ENCODE measurements at regions not wholly inside any gene's neighbourhood (a gene's known extent, or its start where the extent isn't known, plus 50 kb on each side); places are given as distances from the start of the nearest gene placed in this dataset.

DNA sequence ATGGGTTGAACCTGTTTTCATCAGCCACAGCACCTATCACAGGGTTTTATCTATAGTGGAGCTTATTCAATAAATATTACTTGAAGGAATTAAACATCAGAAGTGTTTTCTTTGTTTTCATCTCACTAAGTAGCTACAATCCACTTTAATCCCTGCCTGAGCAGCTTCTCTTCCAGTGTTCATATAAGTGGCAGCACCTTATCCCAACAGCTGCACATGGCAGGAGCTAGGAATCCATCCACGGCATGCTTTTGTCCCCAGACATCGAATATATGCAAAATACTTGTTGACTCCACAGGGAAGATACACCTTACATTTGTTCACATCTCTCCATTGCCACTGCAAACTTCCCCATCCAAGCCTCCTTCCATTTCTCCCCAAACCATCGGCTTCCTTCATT is 549.8 kb upstream of the FAM241A start:
- Histone ChIP-seq H3K9me3 (ENCODE audit: low read length) (no peaks in the 10 kb centered on the region), H2AFZ (ENCODE audit: low read depth, low read length) (no peak overlapping the region)

DNA sequence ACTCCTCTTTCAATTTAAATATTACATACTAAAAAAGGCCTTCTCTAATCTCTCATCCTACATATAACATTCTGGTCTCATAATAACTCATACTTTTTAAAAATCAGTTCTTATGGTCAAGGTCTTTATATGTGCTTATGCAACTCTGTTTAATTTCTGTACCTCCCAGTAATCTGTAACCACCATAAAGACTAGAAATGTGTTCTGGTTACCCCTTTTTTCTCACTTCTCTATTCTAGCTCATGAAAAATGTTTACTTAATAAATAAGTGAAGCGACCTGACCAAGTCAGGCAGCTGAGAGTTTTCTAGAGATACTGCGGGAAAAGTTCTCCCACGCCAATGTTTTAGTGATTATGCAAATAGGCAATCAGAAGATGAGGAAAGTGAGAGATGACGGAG is 548.8 kb upstream of the FAM241A start:
- Histone ChIP-seq H3K36me3 (ENCODE audit: insufficient read depth, low read length) (no peaks in the 10 kb centered on the region), H3K4me1 (ENCODE audit: insufficient read depth, low read length) (no peaks in the 10 kb centered on the region), H2AFZ (ENCODE audit: low read depth, low read length) (no peak overlapping the region), H3K4me3 (ENCODE audit: low read length) (no peak overlapping the region), H3K27me3 (ENCODE audit: insufficient read depth, low read length) (no peaks in the 10 kb centered on the region), H3K9me3 (ENCODE audit: low read length) (no peaks in the 10 kb centered on the region)

More for the DNA sequence above, 549.8 kb upstream of the FAM241A start:
- Histone ChIP-seq H3K4me3 (ENCODE audit: low read length) (no peak overlapping the region), H3K4me1 (ENCODE audit: insufficient read depth, low read length) (no peaks in the 10 kb centered on the region), H3K36me3 (ENCODE audit: insufficient read depth, low read length) (no peaks in the 10 kb centered on the region), H3K27me3 (ENCODE audit: insufficient read depth, low read length) (no peaks in the 10 kb centered on the region)

DNA sequence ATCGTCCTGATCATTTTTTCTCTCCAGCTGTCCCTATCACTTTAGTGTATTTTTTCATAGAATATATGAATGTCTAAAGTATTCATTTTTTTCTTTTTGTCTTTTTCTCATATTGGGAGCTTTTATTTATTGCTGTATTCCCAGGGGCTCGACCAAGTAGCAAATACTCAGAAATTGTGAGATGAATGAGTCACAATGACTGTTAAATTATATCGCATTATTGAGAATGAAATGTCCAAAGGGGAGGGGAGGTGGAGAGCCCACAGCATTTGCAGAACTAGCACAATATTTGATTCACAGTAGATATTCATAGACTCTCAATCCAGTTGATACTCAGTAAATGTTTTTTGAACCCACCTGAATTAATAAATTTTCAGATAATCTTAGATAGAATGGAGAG is 543.6 kb upstream of the FAM241A start:
- no peaks in the 10 kb centered on the region for H3K9me3 ChIP-seq (ENCODE audit: low read length)
- H3K4me3 ChIP-seq (ENCODE audit: low read length): no peak overlapping the region
- H3K36me3 ChIP-seq (ENCODE audit: insufficient read depth, low read length): no peaks in the 10 kb centered on the region
- no peak overlapping the region for H2AFZ ChIP-seq (ENCODE audit: low read depth, low read length)
- H3K27me3 ChIP-seq (ENCODE audit: insufficient read depth, low read length): no peaks in the 10 kb centered on the region
- no peaks in the 10 kb centered on the region for H3K4me1 ChIP-seq (ENCODE audit: insufficient read depth, low read length)

DNA sequence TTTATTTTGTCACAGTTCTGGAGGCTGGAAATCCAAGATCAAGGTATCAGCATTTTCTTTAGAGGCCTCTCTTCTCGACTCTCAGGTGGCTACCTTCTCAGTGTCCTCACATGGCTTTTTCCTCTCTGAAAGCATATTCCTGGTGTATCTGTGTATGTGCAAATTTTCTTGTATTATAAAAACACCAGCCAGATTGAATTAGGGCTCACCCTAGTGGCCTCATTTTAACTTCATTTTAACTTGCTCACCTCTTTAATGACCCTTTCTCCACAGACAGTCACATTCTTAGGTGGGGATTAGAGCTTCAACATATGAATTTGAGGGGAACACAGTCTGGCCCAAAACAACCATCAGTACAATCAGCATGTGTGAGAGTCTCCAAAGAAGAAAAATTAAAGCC is 542.4 kb upstream of the FAM241A start:
- H2AFZ ChIP-seq (ENCODE audit: low read depth, low read length): no peak overlapping the region
- H3K36me3 ChIP-seq (ENCODE audit: insufficient read depth, low read length): no peaks in the 10 kb centered on the region
- H3K4me1 ChIP-seq (ENCODE audit: insufficient read depth, low read length): no peaks in the 10 kb centered on the region
- H3K9me3 ChIP-seq (ENCODE audit: low read length): no peaks in the 10 kb centered on the region
- no peaks in the 10 kb centered on the region for H3K27me3 ChIP-seq (ENCODE audit: insufficient read depth, low read length)
- no peak overlapping the region for H3K4me3 ChIP-seq (ENCODE audit: low read length)

DNA sequence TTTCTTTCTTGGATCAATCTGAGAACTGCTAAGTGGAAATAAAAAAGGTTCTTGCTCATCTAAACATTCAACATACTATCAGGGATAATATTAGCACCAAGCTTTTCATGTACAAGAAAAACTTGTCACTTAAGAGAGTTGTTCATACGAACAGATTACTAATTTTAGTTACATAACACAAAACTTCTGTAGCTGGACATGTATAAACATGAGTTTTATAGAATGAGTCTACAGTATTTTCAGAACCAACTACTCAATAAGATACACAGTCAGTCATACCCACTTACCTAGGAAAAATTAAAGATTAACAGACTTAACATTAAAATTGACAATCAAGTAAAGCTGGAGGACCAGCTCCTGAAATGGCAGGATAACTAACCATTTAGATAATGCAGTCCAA is 540.1 kb upstream of the FAM241A start:
- Histone ChIP-seq H3K9me3 (ENCODE audit: low read length) (no peaks in the 10 kb centered on the region), H2AFZ (ENCODE audit: low read depth, low read length) (no peak overlapping the region), H3K36me3 (ENCODE audit: insufficient read depth, low read length) (no peaks in the 10 kb centered on the region), H3K4me3 (ENCODE audit: low read length) (no peak overlapping the region), H3K27me3 (ENCODE audit: insufficient read depth, low read length) (no peaks in the 10 kb centered on the region), H3K4me1 (ENCODE audit: insufficient read depth, low read length) (no peaks in the 10 kb centered on the region)

DNA sequence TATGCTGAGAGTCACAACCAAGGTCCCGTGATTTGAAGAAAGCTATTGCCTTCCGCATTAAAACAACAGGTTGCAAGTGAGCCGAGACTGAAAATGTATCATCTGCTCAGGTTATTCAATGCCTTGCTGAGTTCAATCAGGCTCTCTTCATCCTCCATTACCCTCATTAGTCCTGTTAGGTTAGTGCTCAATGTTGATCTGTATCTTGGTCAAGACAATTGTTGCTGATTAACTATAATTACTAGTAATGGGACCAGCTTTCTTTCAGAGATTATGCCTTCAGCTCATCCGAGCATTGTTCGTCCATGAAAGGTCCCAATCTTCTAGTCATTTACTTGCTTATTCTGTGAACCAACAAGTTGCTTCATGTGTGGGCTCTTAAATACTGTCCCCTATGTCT is 534.6 kb upstream of the FAM241A start:
- H3K27me3 ChIP-seq (ENCODE audit: insufficient read depth, low read length): no peaks in the 10 kb centered on the region
- H2AFZ ChIP-seq (ENCODE audit: low read depth, low read length): no peak overlapping the region
- H3K4me3 ChIP-seq (ENCODE audit: low read length): no peak overlapping the region

DNA sequence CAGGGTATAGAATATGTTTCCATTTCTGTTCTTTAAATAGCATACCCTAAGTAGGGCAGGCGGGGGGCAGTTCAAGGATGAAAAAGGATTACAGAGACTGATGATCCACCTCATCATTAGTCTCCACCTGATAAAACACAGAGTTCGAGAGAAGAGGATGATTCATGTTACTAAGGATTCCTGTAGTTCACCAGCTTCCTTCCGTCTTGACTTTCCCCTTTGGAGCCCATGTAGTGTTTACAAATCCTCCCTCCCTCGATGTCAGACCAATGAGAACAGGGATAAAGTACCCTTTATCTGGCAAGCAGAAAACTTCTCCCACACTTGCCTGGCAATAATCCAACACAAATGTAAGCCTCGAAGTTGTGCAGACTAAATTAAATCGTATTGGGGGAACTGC is 526.3 kb upstream of the FAM241A start:
- Histone ChIP-seq H3K4me3 (ENCODE audit: low read length) (no peak overlapping the region), H3K36me3 (ENCODE audit: insufficient read depth, low read length) (no peaks in the 10 kb centered on the region), H3K27me3 (ENCODE audit: insufficient read depth, low read length) (no peaks in the 10 kb centered on the region), H3K9me3 (ENCODE audit: low read length) (no peaks in the 10 kb centered on the region), H3K4me1 (ENCODE audit: insufficient read depth, low read length) (no peaks in the 10 kb centered on the region), H2AFZ (ENCODE audit: low read depth, low read length) (no peak overlapping the region)

More for the DNA sequence above, 534.6 kb upstream of the FAM241A start:
- Histone ChIP-seq H3K36me3 (ENCODE audit: insufficient read depth, low read length) (no peaks in the 10 kb centered on the region), H3K9me3 (ENCODE audit: low read length) (no peaks in the 10 kb centered on the region), H3K4me1 (ENCODE audit: insufficient read depth, low read length) (no peaks in the 10 kb centered on the region)

DNA sequence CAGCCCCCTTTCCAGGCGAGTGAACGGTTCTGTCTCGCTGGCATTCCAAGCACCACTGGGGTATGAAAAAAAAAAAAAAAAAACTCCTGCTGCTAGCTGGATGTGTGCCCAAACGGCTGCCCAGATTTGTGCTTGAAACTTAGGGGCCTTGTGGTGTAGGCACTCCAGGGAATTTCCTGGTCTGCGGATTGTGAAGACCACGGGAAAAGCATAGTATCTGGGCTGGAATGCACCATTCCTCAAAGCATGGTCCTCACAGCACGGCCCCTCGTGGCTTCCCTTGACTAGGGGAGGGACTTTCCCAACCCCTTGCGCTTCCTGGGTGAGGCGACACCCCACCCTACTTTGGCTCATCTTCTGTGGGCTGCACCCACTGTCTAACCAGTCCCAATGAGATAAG is 516.8 kb upstream of the FAM241A start:
- no peaks in the 10 kb centered on the region for H3K4me1 ChIP-seq (ENCODE audit: insufficient read depth, low read length)
- H3K36me3 ChIP-seq (ENCODE audit: insufficient read depth, low read length): no peaks in the 10 kb centered on the region
- peaks cover 3% of the 10 kb centered on the region for H3K27me3 ChIP-seq (ENCODE audit: insufficient read depth, low read length)
- H3K9me3 ChIP-seq (ENCODE audit: low read length): no peaks in the 10 kb centered on the region
- no peak overlapping the region for H2AFZ ChIP-seq (ENCODE audit: low read depth, low read length)
- H3K4me3 ChIP-seq (ENCODE audit: low read length): no peak overlapping the region

DNA sequence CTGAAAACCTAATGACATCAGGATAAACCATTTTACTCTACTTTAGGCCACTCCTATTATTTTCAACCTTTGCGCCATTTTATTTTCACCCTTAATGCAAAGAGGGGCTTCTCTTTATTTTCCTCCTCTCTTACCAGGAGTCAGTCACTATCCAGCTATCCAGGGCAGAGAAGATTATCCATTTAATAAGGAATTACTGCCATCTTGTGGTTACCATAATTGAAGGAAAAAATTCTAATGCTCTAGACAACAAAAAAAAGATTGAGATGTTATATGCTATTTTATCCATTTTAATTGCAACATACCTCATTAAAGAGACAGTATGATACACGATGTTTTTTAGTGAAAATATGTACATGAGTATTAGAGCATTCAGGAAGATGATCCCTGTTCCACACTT is 514.5 kb upstream of the FAM241A start:
- Histone ChIP-seq H3K27me3 (ENCODE audit: insufficient read depth, low read length) (peaks cover 14% of the 10 kb centered on the region), H3K4me1 (ENCODE audit: insufficient read depth, low read length) (no peaks in the 10 kb centered on the region)

DNA sequence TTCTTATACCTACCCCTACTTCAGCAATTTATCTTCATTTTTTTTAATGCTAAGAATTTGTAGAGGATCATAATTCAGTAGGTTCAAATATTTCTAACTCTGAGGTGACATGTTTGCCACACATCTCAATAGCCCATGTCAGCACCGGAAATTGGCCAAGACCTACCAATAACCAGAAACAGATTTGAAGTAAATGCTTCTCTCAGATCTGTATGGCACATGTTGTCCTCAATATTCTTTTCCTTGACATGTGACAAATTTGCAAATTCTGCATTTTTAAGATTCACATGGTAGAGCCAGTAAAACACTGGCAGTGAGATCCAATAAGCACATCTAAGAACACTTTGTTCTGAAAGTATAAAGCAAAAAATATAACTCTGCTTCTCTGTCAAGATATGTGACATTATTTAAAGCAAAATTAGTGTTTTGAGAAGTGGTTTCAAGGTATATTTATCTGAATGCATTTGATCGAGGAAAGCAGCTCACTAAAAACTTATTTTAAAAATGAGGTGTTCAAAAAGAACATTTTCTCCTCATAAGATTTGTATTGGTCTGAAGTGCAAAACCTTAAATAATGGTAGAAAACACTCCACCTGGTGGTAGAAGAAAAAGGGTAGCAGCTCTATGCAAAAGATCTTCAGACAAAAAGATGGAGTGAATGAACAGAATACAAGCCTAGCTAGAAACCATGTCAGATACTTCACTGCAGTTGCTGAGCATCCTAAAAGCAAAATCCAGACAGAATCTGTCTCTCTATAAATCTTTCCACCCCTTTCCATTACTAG is 513.8 kb upstream of the FAM241A start:
- H2AFZ ChIP-seq (ENCODE audit: low read depth, low read length): no peak overlapping the region
- H3K9me3 ChIP-seq (ENCODE audit: low read length): no peaks in the 10 kb centered on the region
- no peaks in the 10 kb centered on the region for H3K4me1 ChIP-seq (ENCODE audit: insufficient read depth, low read length)
- no peak overlapping the region for H3K4me3 ChIP-seq (ENCODE audit: low read length)
- H3K36me3 ChIP-seq (ENCODE audit: insufficient read depth, low read length): no peaks in the 10 kb centered on the region
- peaks cover 14% of the 10 kb centered on the region for H3K27me3 ChIP-seq (ENCODE audit: insufficient read depth, low read length)

More for the DNA sequence above, 514.5 kb upstream of the FAM241A start:
- no peak overlapping the region for H3K4me3 ChIP-seq (ENCODE audit: low read length)
- H3K9me3 ChIP-seq (ENCODE audit: low read length): no peaks in the 10 kb centered on the region
- H2AFZ ChIP-seq (ENCODE audit: low read depth, low read length): no peak overlapping the region
- H3K36me3 ChIP-seq (ENCODE audit: insufficient read depth, low read length): no peaks in the 10 kb centered on the region

DNA sequence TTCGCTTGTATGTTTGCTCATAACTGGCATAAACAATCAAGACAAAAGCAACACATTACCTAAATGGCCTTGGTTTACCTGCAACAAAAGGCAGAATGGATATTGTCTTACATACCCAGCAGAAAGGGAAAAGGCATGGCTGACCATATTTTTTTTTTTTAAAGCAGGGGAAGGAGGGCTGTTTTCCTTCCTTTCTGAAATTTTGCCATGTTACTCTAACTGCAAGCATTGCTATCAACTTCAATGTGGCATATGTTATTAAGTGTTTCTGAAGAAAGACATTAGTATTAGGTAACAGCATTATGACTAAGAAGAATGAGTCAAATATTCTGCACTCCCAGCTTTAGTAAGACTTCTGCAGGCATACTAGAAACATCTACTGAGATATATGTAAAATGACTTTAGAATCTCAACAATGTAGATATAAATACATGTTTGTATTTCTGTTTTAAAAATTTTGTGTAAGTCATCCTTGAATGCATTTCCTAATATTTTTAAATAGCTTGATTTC is 512.6 kb upstream of the FAM241A start:
- H3K27me3 ChIP-seq (ENCODE audit: insufficient read depth, low read length): peaks cover 14% of the 10 kb centered on the region
- H3K9me3 ChIP-seq (ENCODE audit: low read length): no peaks in the 10 kb centered on the region
- H2AFZ ChIP-seq (ENCODE audit: low read depth, low read length): no peak overlapping the region

DNA sequence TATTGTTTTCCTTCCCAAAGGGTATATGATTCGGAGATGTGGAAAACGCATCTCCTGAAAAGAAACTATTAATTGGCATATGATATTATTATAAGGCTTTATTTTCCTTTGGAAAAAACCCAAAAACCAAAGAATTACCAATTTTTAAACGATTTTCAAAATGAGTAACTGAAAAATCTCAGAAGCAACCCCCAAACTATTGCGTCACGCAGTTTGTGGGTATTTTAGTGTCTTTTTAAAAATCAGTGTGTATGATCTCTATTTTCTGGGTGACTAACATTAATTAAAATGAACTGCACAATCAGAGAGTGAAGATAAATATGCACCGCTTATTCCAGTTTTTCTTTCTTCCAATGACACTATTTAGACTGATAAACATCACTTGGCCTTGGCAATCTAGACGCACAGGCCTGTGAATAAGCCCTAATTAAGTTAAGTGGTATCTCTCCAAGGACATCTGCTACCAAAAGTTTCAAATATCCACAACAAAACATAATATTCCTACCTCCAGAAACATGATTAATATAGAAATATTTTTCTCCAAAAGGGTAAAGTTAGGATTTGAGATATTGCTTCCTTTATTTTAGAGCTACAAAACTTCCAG is 511.5 kb upstream of the FAM241A start:
- no peaks in the 10 kb centered on the region for H3K36me3 ChIP-seq (ENCODE audit: insufficient read depth, low read length)
- no peaks in the 10 kb centered on the region for H3K4me1 ChIP-seq (ENCODE audit: insufficient read depth, low read length)
- no peaks in the 10 kb centered on the region for H3K9me3 ChIP-seq (ENCODE audit: low read length)
- no peak overlapping the region for H3K4me3 ChIP-seq (ENCODE audit: low read length)
- H2AFZ ChIP-seq (ENCODE audit: low read depth, low read length): no peak overlapping the region
- H3K27me3 ChIP-seq (ENCODE audit: insufficient read depth, low read length): peaks cover 17% of the 10 kb centered on the region

More for the DNA sequence above, 512.6 kb upstream of the FAM241A start:
- Histone ChIP-seq H3K36me3 (ENCODE audit: insufficient read depth, low read length) (no peaks in the 10 kb centered on the region), H3K4me1 (ENCODE audit: insufficient read depth, low read length) (no peaks in the 10 kb centered on the region), H3K4me3 (ENCODE audit: low read length) (no peak overlapping the region)

DNA sequence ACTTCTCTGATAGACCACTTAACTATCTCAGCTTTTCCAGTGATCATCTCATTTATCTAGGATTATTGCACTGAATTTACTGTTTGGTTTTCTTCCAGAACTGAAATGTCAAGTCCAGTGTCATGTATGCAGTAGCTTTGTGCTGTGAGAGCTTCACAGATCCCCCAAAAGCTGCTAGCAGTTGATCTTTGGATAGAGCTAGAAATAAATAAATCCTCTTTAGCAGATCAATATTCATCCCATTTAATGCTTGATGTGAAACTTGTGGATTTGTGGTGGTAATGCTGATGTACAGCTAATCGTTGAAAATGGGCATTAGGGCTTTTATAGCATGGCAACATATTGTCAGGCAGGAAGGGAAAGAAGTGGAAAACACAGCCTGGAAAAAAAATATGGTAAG is 509.6 kb upstream of the FAM241A start:
- Histone ChIP-seq H3K4me1 (ENCODE audit: insufficient read depth, low read length) (no peaks in the 10 kb centered on the region), H3K27me3 (ENCODE audit: insufficient read depth, low read length) (peaks cover 19% of the 10 kb centered on the region), H3K36me3 (ENCODE audit: insufficient read depth, low read length) (no peaks in the 10 kb centered on the region), H3K4me3 (ENCODE audit: low read length) (no peak overlapping the region), H2AFZ (ENCODE audit: low read depth, low read length) (no peak overlapping the region), H3K9me3 (ENCODE audit: low read length) (no peaks in the 10 kb centered on the region)
